GM12875 (cell line): ENCODE measurements at regions not wholly inside any gene's neighbourhood (a gene's known extent, or its start where the extent isn't known, plus 50 kb on each side); places are given as distances from the start of the nearest gene placed in this dataset.

ENCODE experiments used
- H3K4me3 ChIP-seq: one replicate; pipeline ENCODE4 v1.5.1; 2011; ENCODE audit warnings: low read depth, low read length, control low read depth
- CTCF ChIP-seq: IDR thresholded peaks from 2 replicates; pipeline ENCODE4 v1.5.1; 2011; ENCODE audit warnings: low read depth, mild to moderate bottlenecking, control low read depth, inconsistent platforms, low read length, moderate library complexity, borderline replicate concordance; ENCODE audit not compliant: insufficient read depth

GRCh38 chr3:162348912-162349311 lies 852.3 kb downstream of the OTOL1 start:
- no peak overlapping the region for H3K4me3 ChIP-seq
- TF ChIP-seq CTCF, result no peak

GRCh38 chr3:162353414-162353813 lies 856.8 kb downstream of the OTOL1 start:
- no peak overlapping the region for H3K4me3 ChIP-seq
- no peak for TF ChIP-seq CTCF

GRCh38 chr3:162354356-162354755 lies 857.7 kb downstream of the OTOL1 start:
- TF ChIP-seq CTCF, result no peak
- H3K4me3 ChIP-seq, result no peak overlapping the region

GRCh38 chr3:162365066-162365719 lies 868.6 kb downstream of the OTOL1 start:
- H3K4me3 ChIP-seq, result no peak overlapping the region
- TF ChIP-seq CTCF, result no peak

GRCh38 chr3:162366166-162366766 lies 869.7 kb downstream of the OTOL1 start:
- no peak for TF ChIP-seq CTCF
- H3K4me3 ChIP-seq, result no peak overlapping the region

- no peak overlapping the region for H3K4me3 ChIP-seq
- TF ChIP-seq CTCF, result no peak
Measured at GRCh38 chr3:162367429-162368260, 871.0 kb downstream of the OTOL1 start.
